ENCODE measurements at regions not wholly inside any gene's neighbourhood (a gene's known extent, or its start where the extent isn't known, plus 50 kb on each side); places are given as distances from the start of the nearest gene placed in this dataset.

DNA sequence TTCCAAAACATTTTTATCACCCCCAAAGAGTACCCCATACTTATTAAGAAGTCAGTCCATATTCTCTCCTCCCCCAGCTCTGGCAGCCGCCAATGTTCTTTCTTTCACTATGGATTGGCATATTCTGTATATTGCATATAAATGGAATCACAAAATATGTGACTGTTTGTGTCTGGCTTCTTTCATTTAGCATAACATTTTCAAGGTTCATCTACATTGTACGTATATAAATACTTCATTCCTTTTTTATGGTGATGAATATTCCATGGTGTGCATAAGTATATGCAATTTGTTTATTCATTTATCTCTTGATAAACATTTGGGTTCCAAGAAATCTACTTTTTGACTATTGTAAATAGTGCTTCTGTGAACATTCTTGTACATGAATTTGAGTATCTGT lies 653.1 kb downstream of the XPNPEP1 start:
- no peak for TF ChIP-seq TBP (IDR thresholded peaks at IDR 0.05; ENCODE audit: low read depth, low read length)
- no peak for TF ChIP-seq RNF2 (IDR thresholded peaks at IDR 0.05; ENCODE audit: borderline replicate concordance, low read depth, low read length, missing control alignments, poor library complexity, severe bottlenecking)
- TF ChIP-seq GTF2F1 (IDR thresholded peaks at IDR 0.05; ENCODE audit: borderline replicate concordance, low read depth, low read length): no peak
- TF ChIP-seq RFX5 (IDR thresholded peaks at IDR 0.05; ENCODE audit: borderline replicate concordance, low read depth, low read length): no peak
- no peak for TF ChIP-seq E2F6 (IDR thresholded peaks at IDR 0.05)
- TF ChIP-seq NANOG (IDR thresholded peaks at IDR 0.05; ENCODE audit: insufficient read depth, low read depth, low read length, poor library complexity, severe bottlenecking): no peak
- TF ChIP-seq EGR1 (IDR thresholded peaks at IDR 0.05; ENCODE audit: borderline replicate concordance, low read depth, low read length): no peak
- no peak for TF ChIP-seq SAP30 (IDR thresholded peaks at IDR 0.05; ENCODE audit: insufficient read depth, insufficient replicate concordance, low read length)
- TF ChIP-seq CBX5 (IDR thresholded peaks at IDR 0.05; ENCODE audit: low read depth, low read length): no peak
- TF ChIP-seq, protein P1, sequence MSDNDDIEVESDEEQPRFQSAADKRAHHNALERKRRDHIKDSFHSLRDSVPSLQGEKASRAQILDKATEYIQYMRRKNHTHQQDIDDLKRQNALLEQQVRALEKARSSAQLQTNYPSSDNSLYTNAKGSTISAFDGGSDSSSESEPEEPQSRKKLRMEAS (IDR thresholded peaks at IDR 0.05): no peak
- TF ChIP-seq EZH2 (IDR thresholded peaks at IDR 0.05; ENCODE audit: low read depth, low read length, severe bottlenecking): no peak
- no peaks in the 10 kb centered on the region for H3K36me3 ChIP-seq (ENCODE audit: control insufficient read depth in 2 of 4, insufficient read depth in 4 of 4, low read length in 3 of 4)
- POLR2A ChIA-PET (ENCODE audit: partially characterized antibody): no interaction called here
- 93% methylated on average over 2 of the region's 2 CpGs; no CpG with 5 or more reads in 1 of the 2 experiments for WGBS, 2 experiments (ENCODE audit: extremely low coverage in 1 of 2, insufficient coverage in 1 of 2, insufficient read length in 1 of 2, insufficient replicate concordance in 2 of 2, low coverage in 1 of 2, low lambda C conversion rate in 2 of 2, missing lambda C conversion rate in 1 of 2)
- H3K4me1 ChIP-seq (replicated peaks in 1 of 4; ENCODE audit: control insufficient read depth in 3 of 4, insufficient read depth in 4 of 4, low read length in 3 of 4): peaks cover 0 to 2% (median 0%) of the 10 kb centered on the region in 4 experiments; a peak in 2 of 7 replicates
- no peak overlapping the region for H2BK5ac ChIP-seq (ENCODE audit: low read depth, low read length)
- no peak overlapping the region for H4K5ac ChIP-seq (ENCODE audit: insufficient read length, low read depth, low read length)
- H3K79me2 ChIP-seq (ENCODE audit: control insufficient read depth in 1 of 2, insufficient read depth in 2 of 2, low read length in 2 of 2): no peaks in the 10 kb centered on the region
- H3K4ac ChIP-seq (replicated peaks; ENCODE audit: insufficient read length, low read depth, low read length): no peak overlapping the region
- no peak overlapping the region for H3K4me2 ChIP-seq (ENCODE audit: insufficient read depth in 1 of 2, low read depth in 2 of 2, low read length in 2 of 2)
- no peaks in the 10 kb centered on the region for H3K23me2 ChIP-seq (ENCODE audit: low read depth, low read length)
- H3K23ac ChIP-seq (ENCODE audit: insufficient read length): no peak overlapping the region
- H2AK5ac ChIP-seq (ENCODE audit: low read depth, low read length): no peak overlapping the region
- CTCF ChIA-PET (ENCODE audit: partially characterized antibody): no interaction called here
- H3K18ac ChIP-seq (ENCODE audit: extremely low read depth, low read length): no peak overlapping the region
- no peak overlapping the region for H4K91ac ChIP-seq (replicated peaks; ENCODE audit: insufficient read length, low read length)
- no peak overlapping the region for H2BK12ac ChIP-seq (ENCODE audit: low read depth, low read length)
- no peak for FAIRE-seq
- H3K79me1 ChIP-seq (ENCODE audit: low read depth, low read length): no peaks in the 10 kb centered on the region
- no peak for DNase-seq (ENCODE audit: low read depth in 1 of 2, low spot score in 2 of 2)
- no peak overlapping the region for H3K9ac ChIP-seq (replicated peaks in 1 of 4; ENCODE audit: extremely low read depth in 1 of 4, low read depth in 3 of 4, low read length in 3 of 4)
- no peak overlapping the region for H3K27ac ChIP-seq (ENCODE audit: low read depth, low read length)
- H2BK120ac ChIP-seq (replicated peaks; ENCODE audit: low read depth, low read length): no peak overlapping the region
- H3K27me3 ChIP-seq (replicated peaks in 1 of 4; ENCODE audit: control insufficient read depth in 3 of 4, extremely low read depth in 1 of 4, insufficient read depth in 3 of 4, low read length in 3 of 4): peaks cover 0 to 1% (median 0%) of the 10 kb centered on the region in 4 experiments; a peak in 1 of 7 replicates
- H3K4me3 ChIP-seq (ENCODE audit: extremely low read depth in 1 of 4, insufficient read depth in 2 of 4, low read depth in 3 of 4, low read length in 4 of 4): no peak overlapping the region
- no peak overlapping the region for H3K14ac ChIP-seq (ENCODE audit: insufficient read length)
- no peak overlapping the region for H2AFZ ChIP-seq (ENCODE audit: low read length)
- no peak overlapping the region for H4K8ac ChIP-seq (ENCODE audit: extremely low read depth, insufficient read depth, low read length)
- H2BK15ac ChIP-seq (ENCODE audit: low read length): no peak overlapping the region
- H4K20me1 ChIP-seq (replicated peaks in 1 of 2; ENCODE audit: control insufficient read depth in 1 of 2, insufficient read depth in 2 of 2, low read length in 2 of 2): no peaks in the 10 kb centered on the region
- H3K9me3 ChIP-seq (ENCODE audit: insufficient read depth in 2 of 2, low read depth in 1 of 2, low read length in 1 of 2): no peaks in the 10 kb centered on the region
- no peak overlapping the region for H2BK20ac ChIP-seq (ENCODE audit: low read length)
- no peak overlapping the region for H3K56ac ChIP-seq (replicated peaks; ENCODE audit: insufficient read length, low read depth, low read length)
